Thymus (tissue), 11 donors: ENCODE measurements at regions not wholly inside any gene's neighbourhood (a gene's known extent, or its start where the extent isn't known, plus 50 kb on each side); places are given as distances from the start of the nearest gene placed in this dataset.

Experiments
- DNase-seq, 9 donors: peaks; one replicate each; pipeline ENCODE4 v3.0.0-alpha.2; 2013; ENCODE audit warnings: low spot score in 9 of 9, low read depth in 6 of 9, missing footprints in 1 of 9
- H3K27ac ChIP-seq, 2 donors: one replicate each; pipeline ENCODE4 v1.5.1; 2013; ENCODE audit warnings: control low read depth in 1 of 2, low read depth in 1 of 2, low read length in 1 of 2, mild to moderate bottlenecking in 1 of 2, moderate library complexity in 1 of 2
- H3K27me3 ChIP-seq, 2 donors: one replicate each; pipeline ENCODE4 v1.5.1; 2013; ENCODE audit warnings: low read length in 1 of 2; ENCODE audit not compliant: control insufficient read depth in 2 of 2, insufficient read depth in 1 of 2
- H3K36me3 ChIP-seq, 2 donors: one replicate each; pipeline ENCODE4 v1.5.1; 2013; ENCODE audit warnings: low read length in 1 of 2, mild to moderate bottlenecking in 1 of 2, moderate library complexity in 1 of 2; ENCODE audit not compliant: control insufficient read depth in 2 of 2, insufficient read depth in 2 of 2
- H3K4me1 ChIP-seq, 2 donors: one replicate each; pipeline ENCODE4 v1.5.1; 2013; ENCODE audit warnings: low read length in 2 of 2; ENCODE audit not compliant: control insufficient read depth in 2 of 2, insufficient read depth in 2 of 2
- H3K4me3 ChIP-seq, 2 donors: one replicate each; pipeline ENCODE4 v1.5.1; 2013; ENCODE audit warnings: low read length in 2 of 2, control low read depth in 1 of 2, mild to moderate bottlenecking in 1 of 2
- H3K9me3 ChIP-seq, 2 donors: one replicate each; pipeline ENCODE4 v1.5.1; 2013; ENCODE audit warnings: low read length in 1 of 2, mild to moderate bottlenecking in 1 of 2; ENCODE audit not compliant: control insufficient read depth in 2 of 2, insufficient read depth in 1 of 2
- WGBS: extraction: QIAGEN DNeasy Blood & Tissue Kit; methylation state at CpG from one replicate; pipeline ENCODE4 v1.1.7; 2013; 5-methylcytosine and 5-hydroxymethylcytosine counted together
- donor health status: healthy.

DNA sequence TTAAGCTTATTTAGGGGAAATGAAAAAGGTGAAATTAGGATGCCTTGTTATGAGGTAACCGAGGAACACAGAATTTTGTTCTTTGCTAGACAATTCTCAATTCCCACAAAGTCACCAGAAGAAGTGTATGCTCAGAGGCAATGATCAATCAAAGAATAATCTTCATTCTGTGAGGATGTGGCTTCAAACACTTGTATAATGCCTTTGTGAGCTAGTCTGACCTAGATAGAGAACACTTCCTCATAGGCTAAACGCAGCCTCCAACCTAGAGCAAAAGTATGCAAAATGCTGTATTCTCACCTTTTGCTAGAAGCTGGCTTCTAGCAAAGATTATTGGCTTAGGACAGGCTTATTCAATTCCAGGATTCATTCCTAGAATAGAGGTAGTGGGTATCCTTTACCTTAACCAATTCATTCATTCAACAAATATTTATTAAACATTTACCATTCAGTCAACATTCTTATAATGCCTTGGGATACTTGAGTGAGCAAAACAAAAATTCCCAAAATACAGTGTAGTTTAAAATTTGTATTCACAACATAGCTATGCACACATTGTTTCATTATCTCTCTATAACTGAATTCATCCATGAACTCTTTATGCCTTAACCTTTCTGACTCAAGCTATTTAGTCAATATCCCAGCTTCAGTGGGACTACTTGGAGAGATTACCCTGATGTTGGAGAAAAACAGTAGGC is 530.2 kb downstream of the PTPRC start:
- peak in 5 of 9 donors; percentile 66 to 88 (median 70) for DNase-seq
- no peaks in the 10 kb centered on the region for H3K9me3 ChIP-seq
- H3K27me3 ChIP-seq, result no peaks in the 10 kb centered on the region
- H3K27ac ChIP-seq, result peak overlapping the region; percentile 3 to 80
- 16% methylated on average over 2 of the region's 2 CpGs for WGBS
- H3K4me3 ChIP-seq, result peak overlapping the region in 1 of 2 donors; percentile 1
- H3K4me1 ChIP-seq, result peaks cover 30 to 46% of the 10 kb centered on the region in 2 donors
- H3K36me3 ChIP-seq, result no peaks in the 10 kb centered on the region

GRCh38 chr1:199170711-199171110 is 531.9 kb downstream of the PTPRC start:
- Histone ChIP-seq H3K4me3 (no peak overlapping the region), H3K27ac (no peak overlapping the region), H3K36me3 (no peaks in the 10 kb centered on the region), H3K27me3 (no peaks in the 10 kb centered on the region), H3K9me3 (no peaks in the 10 kb centered on the region), H3K4me1 (peaks cover 31 to 47% of the 10 kb centered on the region in 2 donors)
- no peak for DNase-seq
- 98% methylated on average over 3 of the region's 3 CpGs for WGBS

GRCh38 chr1:199172171-199173124 is 533.6 kb downstream of the PTPRC start:
- Histone ChIP-seq H3K27me3 (no peaks in the 10 kb centered on the region), H3K4me3 (no peak overlapping the region), H3K36me3 (no peaks in the 10 kb centered on the region), H3K9me3 (no peaks in the 10 kb centered on the region), H3K27ac (peak overlapping the region; percentile 76 to 93), H3K4me1 (peaks cover 33 to 47% of the 10 kb centered on the region in 2 donors)
- peak in 2 of 9 donors; percentile 31 to 66 for DNase-seq
- WGBS, result 46% methylated on average over 4 of the region's 4 CpGs

GRCh38 chr1:199173356-199173755 is 534.5 kb downstream of the PTPRC start:
- Histone ChIP-seq H3K4me3 (peak overlapping the region in 1 of 2 donors; percentile 15), H3K27me3 (no peaks in the 10 kb centered on the region), H3K27ac (peak overlapping the region in 1 of 2 donors; percentile 93), H3K9me3 (no peaks in the 10 kb centered on the region), H3K4me1 (peaks cover 33 to 47% of the 10 kb centered on the region in 2 donors), H3K36me3 (no peaks in the 10 kb centered on the region)
- DNase-seq, result peak; percentile 68 to 96 (median 87)

DNA sequence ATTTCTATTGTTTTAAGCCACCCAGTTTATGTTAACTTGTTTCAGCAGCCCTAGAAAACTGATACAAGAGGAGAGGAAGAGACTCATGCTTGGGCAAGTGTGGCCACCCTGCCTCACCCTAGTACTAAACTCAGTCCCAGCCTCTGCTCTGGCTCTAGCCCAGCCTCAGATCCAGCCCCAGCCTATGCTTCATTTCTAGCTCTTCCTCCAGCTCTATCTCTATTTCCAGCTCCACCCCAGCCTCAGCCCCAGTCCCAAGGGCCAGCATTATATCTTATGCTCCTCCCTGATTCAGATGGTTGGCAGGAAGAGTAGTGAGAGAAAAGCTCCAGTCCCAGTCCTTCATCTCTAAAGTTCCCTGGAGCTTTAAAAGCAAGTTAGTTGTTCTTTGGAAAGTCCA is 535.5 kb downstream of the PTPRC start:
- DNase-seq, result peak in 1 of 9 donors; percentile 45
- Histone ChIP-seq H3K27ac (peak overlapping the region; percentile 85 to 93), H3K27me3 (no peaks in the 10 kb centered on the region), H3K36me3 (no peaks in the 10 kb centered on the region), H3K4me1 (peaks cover 29 to 42% of the 10 kb centered on the region in 2 donors), H3K4me3 (peak overlapping the region in 1 of 2 donors; percentile 5), H3K9me3 (no peaks in the 10 kb centered on the region)

GRCh38 chr1:199176713-199177112 is 537.9 kb downstream of the PTPRC start:
- peak in 1 of 9 donors; percentile 50 for DNase-seq
- no peaks in the 10 kb centered on the region for H3K36me3 ChIP-seq
- H3K9me3 ChIP-seq, result no peaks in the 10 kb centered on the region
- H3K27me3 ChIP-seq, result no peaks in the 10 kb centered on the region
- peaks cover 23 to 34% of the 10 kb centered on the region in 2 donors for H3K4me1 ChIP-seq
- peak overlapping the region in 1 of 2 donors; percentile 67 for H3K27ac ChIP-seq
- peak overlapping the region; percentile 43 to 47 for H3K4me3 ChIP-seq
- 69% methylated on average over 5 of the region's 5 CpGs for WGBS

DNA sequence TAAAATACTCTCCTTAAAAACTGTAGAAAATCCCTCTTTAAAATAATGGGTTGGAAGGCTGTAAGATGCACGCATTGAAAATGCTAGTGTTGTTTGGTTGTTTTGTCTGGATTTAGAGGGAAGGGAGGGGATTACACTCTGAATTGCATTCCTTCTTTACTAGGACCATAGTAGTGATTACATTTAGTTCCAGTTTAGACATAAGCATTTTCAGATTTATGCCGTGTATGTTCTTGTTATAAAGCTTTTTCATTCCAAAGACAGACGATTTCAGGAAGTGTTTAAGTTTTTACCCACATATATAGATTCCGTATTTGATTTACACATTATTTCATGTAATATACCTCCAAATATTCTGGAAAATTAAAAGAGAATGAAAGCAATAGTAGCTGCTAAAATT is 538.4 kb downstream of the PTPRC start:
- no peaks in the 10 kb centered on the region for H3K9me3 ChIP-seq

GRCh38 chr1:199178646-199179045 is 539.8 kb downstream of the PTPRC start:
- H3K4me3 ChIP-seq, result peak overlapping the region; percentile 43 to 47
- H3K36me3 ChIP-seq, result no peaks in the 10 kb centered on the region
- DNase-seq, result peak in 3 of 9 donors; percentile 39 to 76 (median 63)
- 47% methylated on average over 2 of the region's 2 CpGs for WGBS
- H3K4me1 ChIP-seq, result peaks cover 14 to 26% of the 10 kb centered on the region in 2 donors
- no peaks in the 10 kb centered on the region for H3K27me3 ChIP-seq
- peak overlapping the region in 1 of 2 donors; percentile 48 for H3K27ac ChIP-seq
- H3K9me3 ChIP-seq, result no peaks in the 10 kb centered on the region

More for the DNA sequence above, 538.4 kb downstream of the PTPRC start:
- peak overlapping the region in 1 of 2 donors; percentile 67 for H3K27ac ChIP-seq
- peaks cover 21 to 33% of the 10 kb centered on the region in 2 donors for H3K4me1 ChIP-seq
- 85% methylated on average over 4 of the region's 4 CpGs for WGBS
- peak overlapping the region; percentile 43 to 47 for H3K4me3 ChIP-seq
- no peak for DNase-seq
- no peaks in the 10 kb centered on the region for H3K27me3 ChIP-seq
- H3K36me3 ChIP-seq, result no peaks in the 10 kb centered on the region
